Heart left ventricle (tissue), 16 donors: ENCODE measurements at regions not wholly inside any gene's neighbourhood (a gene's known extent, or its start where the extent isn't known, plus 50 kb on each side); places are given as distances from the start of the nearest gene placed in this dataset.

Experiments used
- ATAC-seq, 4 donors: fragments of 200-7000 bp; cut with Tn5 transposase; one replicate each; pipeline ENCODE4 v1.9.1; 2020 to 2022; ENCODE audit warnings: moderate library complexity in 4 of 4, mild to moderate bottlenecking in 3 of 4, moderate number of reproducible peaks in 1 of 4
- DNase-seq, 5 donors: peaks; one replicate each; pipeline ENCODE4 v3.0.0-alpha.2; 2020
- H3K27ac ChIP-seq, 12 donors: fragments of 200-600 bp; sonication (generic) in 4 of 12; one replicate each; pipeline versions ENCODE4 v1.5.0 to v1.8.0; 2016 to 2022; ENCODE audit warnings: mild to moderate bottlenecking in 2 of 12
- H3K27me3 ChIP-seq, 9 donors: fragments of 200-600 bp; sonication (generic) in 2 of 9; one replicate each; pipeline versions ENCODE4 v1.5.1 to v1.8.0; 2016 to 2022; ENCODE audit warnings: mild to moderate bottlenecking in 3 of 9
- H3K36me3 ChIP-seq, 9 donors: fragments of 200-600 bp; sonication (generic) in 2 of 9; one replicate each; pipeline versions ENCODE4 v1.5.0 to v1.8.0; 2018 to 2022; ENCODE audit warnings: mild to moderate bottlenecking in 2 of 9
- H3K4me1 ChIP-seq, 12 donors: fragments of 200-600 bp; sonication (generic) in 4 of 12; one replicate each; pipeline versions ENCODE4 v1.5.0 to v1.8.0; 2016 to 2022; ENCODE audit warnings: mild to moderate bottlenecking in 3 of 12
- H3K4me3 ChIP-seq, 12 donors: fragments of 200-600 bp; sonication (generic) in 4 of 12; one replicate each; pipeline versions ENCODE4 v1.5.0 to v1.8.0; 2017 to 2022; ENCODE audit warnings: mild to moderate bottlenecking in 9 of 12, moderate library complexity in 4 of 12
- H3K9me3 ChIP-seq, 12 donors: fragments of 200-600 bp; sonication (generic) in 4 of 12; one replicate each; pipeline versions ENCODE4 v1.5.0 to v1.8.0; 2016 to 2022; ENCODE audit warnings: mild to moderate bottlenecking in 1 of 12
- CTCF ChIP-seq, 12 donors: fragments of 200-600 bp; sonication (generic) in 4 of 12; IDR thresholded peaks; one replicate each; pipeline versions ENCODE4 v1.5.0 to v1.8.0; 2018 to 2022; ENCODE audit warnings: antibody characterized with exemption in 12 of 12, mild to moderate bottlenecking in 5 of 12
- POLR2A ChIP-seq, 2 donors: fragments of 450-650 bp; IDR thresholded peaks; one replicate each; pipeline ENCODE4 v1.6.1; 2017; ENCODE audit warnings: antibody characterized with exemption in 2 of 2, mild to moderate bottlenecking in 2 of 2, moderate library complexity in 2 of 2
- WGBS, 4 donors: extraction: QIAGEN DNeasy Blood & Tissue Kit in 2 of 4; methylation state at CpG; one replicate each; pipeline versions ENCODE4 v1.1.5 to v1.1.7; 2013 to 2018; 5-methylcytosine and 5-hydroxymethylcytosine counted together
- intact Hi-C, 10 donors: fragments of 100-400 bp; cut with DNase I; formaldehyde crosslinking; loops; one replicate each; pipeline versions ENCODE4 v1.11.1 to v1.14.2; 2022
- donor health status: ischemic (EF 13 %, LVEDD 7.1; RV severe dilation, severe dysfunction).
- donor health status: healthy with polysubstance abuse.
- donor health status: DM: no; HTN: yes; CAD: no.
- donor health status: DM: no; HTN: no; CAD: no.
- donor health status: ischemic (EF 25% LVEDD 6.9; RV normal size, moderate dysfunction).
- donor health status: ischemic (EF 25% LVEDD 5.7; RV mildly dilated, moderate dysfunction).
- donor health status: healthy.
- donor health status: DM: yes; HTN: yes; CAD: no.
- donor health status: ischemic (EF 35%, LVEDD 5.7; RV mildly dilated, moderate dysfunction).
- donor health status: nonischemic (EF 11% LVEDD 7.7; RV severe dilation, severe dysfunction).
- donor health status: DM: yes; HTN: yes; CAD: no.
- donor health status: PGD.
- donor health status: ischemic (EF 29% LVEDD 5.4; RV normal size, mild dysfunction).
- donor health status: nonischemic (EF 23%, LVEDD 6.1; RV moderate dilation, normal function).

- WGBS, 4 donors: 68 to 75% (median 72%) methylated on average over 6 of the region's 6 CpGs
- Histone ChIP-seq H3K27ac (no peak overlapping the region), H3K4me3 (no peak overlapping the region), H3K4me1 (no peaks in the 10 kb centered on the region), H3K9me3 (no peaks in the 10 kb centered on the region), H3K36me3 (no peaks in the 10 kb centered on the region), H3K27me3 (peaks cover 0 to 5% (median 0%) of the 10 kb centered on the region in 9 donors)
- ATAC-seq (no peak), DNase-seq (no peak)
- no peak for TF ChIP-seq POLR2A (IDR thresholded peaks at IDR 0.05)
- TF ChIP-seq CTCF (IDR thresholded peaks at IDR 0.05): no peak
- intact Hi-C loops: no loop called here
Measured at GRCh38 chr2:114065731-114066130, 175.8 kb downstream of the ACTR3 start.

- intact Hi-C loops: no loop called here
- H3K27ac ChIP-seq: no peak overlapping the region
- TF ChIP-seq POLR2A (IDR thresholded peaks at IDR 0.05) (no peak), CTCF (IDR thresholded peaks at IDR 0.05) (no peak)
- no peak overlapping the region for H3K4me3 ChIP-seq
- WGBS, 4 donors: 29 to 50% (median 42%) methylated on average over 2 of the region's 2 CpGs
- no peaks in the 10 kb centered on the region for H3K36me3 ChIP-seq
- no peaks in the 10 kb centered on the region for H3K9me3 ChIP-seq
- DNase-seq (no peak), ATAC-seq (no peak)
- H3K4me1 ChIP-seq: no peaks in the 10 kb centered on the region
- peaks cover 0 to 5% (median 0%) of the 10 kb centered on the region in 9 donors for H3K27me3 ChIP-seq
Measured at GRCh38 chr2:114066186-114066747, 176.4 kb downstream of the ACTR3 start.

GRCh38 chr2:114068438-114068837 lies 178.5 kb downstream of the ACTR3 start:
- Histone ChIP-seq H3K36me3 (no peaks in the 10 kb centered on the region), H3K4me3 (no peak overlapping the region), H3K9me3 (no peaks in the 10 kb centered on the region), H3K4me1 (no peaks in the 10 kb centered on the region), H3K27ac (no peak overlapping the region), H3K27me3 (peaks cover 0 to 5% (median 0%) of the 10 kb centered on the region in 9 donors)
- ATAC-seq (no peak), DNase-seq (no peak)
- intact Hi-C loops: no loop called here
- no peak for TF ChIP-seq CTCF (IDR thresholded peaks at IDR 0.05)
- no peak for TF ChIP-seq POLR2A (IDR thresholded peaks at IDR 0.05)
- 23 to 36% (median 34%) methylated on average over 3 of the region's 3 CpGs for WGBS, 4 donors

- peaks cover 0 to 8% (median 0%) of the 10 kb centered on the region in 12 donors for H3K9me3 ChIP-seq
- H3K36me3 ChIP-seq: no peaks in the 10 kb centered on the region
- intact Hi-C loops: no loop called here
- H3K4me1 ChIP-seq: no peaks in the 10 kb centered on the region
- DNase-seq (no peak), ATAC-seq (no peak)
- H3K27me3 ChIP-seq: peaks cover 0 to 4% (median 0%) of the 10 kb centered on the region in 9 donors
- 78 to 84% (median 82%) methylated on average over 7 of the region's 7 CpGs for WGBS, 4 donors
- no peak overlapping the region for H3K4me3 ChIP-seq
- no peak overlapping the region for H3K27ac ChIP-seq
- TF ChIP-seq POLR2A (IDR thresholded peaks at IDR 0.05): no peak
- no peak for TF ChIP-seq CTCF (IDR thresholded peaks at IDR 0.05)
Measured at GRCh38 chr2:114076961-114077360, 187.1 kb downstream of the ACTR3 start.
